Hematopoietic multipotent progenitor cell treated with erythropoietin and hydrocortisone succinate and interleukin-3 and kit ligand, for 17 days (in vitro differentiated cells): ENCODE measurements at regions not wholly inside any gene's neighbourhood (a gene's known extent, or its start where the extent isn't known, plus 50 kb on each side); places are given as distances from the start of the nearest gene placed in this dataset.

Source experiments
- DNase-seq: peaks from one replicate; pipeline ENCODE4 v3.0.0-alpha.2; 2015; ENCODE audit warnings: low spot score

DNA sequence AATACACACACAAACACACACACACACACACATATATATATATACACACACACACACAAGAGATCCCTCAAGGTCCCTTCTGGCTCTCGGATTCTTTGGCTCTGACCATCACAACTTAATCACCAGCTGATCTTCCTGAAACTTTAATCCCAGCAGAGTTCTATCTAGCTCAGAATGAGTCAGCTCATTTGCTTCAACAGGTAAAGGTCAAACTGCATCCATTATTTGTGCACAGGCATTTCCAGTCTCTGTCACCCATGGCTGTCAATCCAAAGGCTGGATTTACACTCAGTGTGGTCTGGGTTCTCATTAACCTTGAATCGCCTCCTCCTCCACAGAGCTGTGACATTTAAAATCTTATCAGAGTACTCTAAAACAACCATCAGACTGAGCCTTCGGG lies 113.3 kb upstream of the TMPO start:
- no peak for DNase-seq

DNA sequence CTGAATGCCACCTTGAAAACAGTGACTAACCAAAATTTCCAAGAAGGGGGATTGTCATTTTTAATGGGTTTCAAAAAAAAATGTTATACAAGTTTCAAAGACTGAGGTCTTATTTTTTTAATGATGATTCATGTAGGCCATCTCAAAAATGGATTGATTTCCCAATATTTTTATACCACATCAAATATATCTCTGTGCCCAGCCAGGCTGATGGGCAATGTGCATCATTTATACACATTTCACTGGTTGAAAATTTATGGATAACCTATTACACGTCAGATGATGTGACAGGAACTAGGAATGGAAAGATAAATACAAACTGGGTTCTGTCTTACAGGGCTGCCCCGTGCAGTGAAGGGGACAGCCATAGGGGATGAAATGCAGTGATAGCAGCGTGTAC lies 112.7 kb upstream of the TMPO start:
- DNase-seq = no peak

DNA sequence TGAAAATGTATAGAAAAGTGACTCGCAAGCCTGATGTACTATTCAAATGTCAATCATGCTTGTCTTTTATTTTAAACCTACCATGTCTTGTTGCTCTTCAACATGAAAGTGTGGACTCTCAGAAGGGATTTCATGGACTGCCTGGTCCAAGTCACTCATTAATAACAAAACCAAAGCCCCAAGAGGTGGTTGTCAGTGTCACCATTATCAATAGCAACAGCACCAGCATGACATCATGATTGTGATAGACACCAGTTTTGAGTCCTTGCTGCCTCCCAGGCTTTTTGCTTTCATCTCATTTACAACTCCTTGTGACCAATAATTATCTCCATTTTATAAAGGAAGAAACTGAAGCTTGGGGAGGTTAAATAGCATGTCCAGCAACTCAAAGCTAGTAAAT lies 112.0 kb upstream of the TMPO start:
- no peak for DNase-seq

DNA sequence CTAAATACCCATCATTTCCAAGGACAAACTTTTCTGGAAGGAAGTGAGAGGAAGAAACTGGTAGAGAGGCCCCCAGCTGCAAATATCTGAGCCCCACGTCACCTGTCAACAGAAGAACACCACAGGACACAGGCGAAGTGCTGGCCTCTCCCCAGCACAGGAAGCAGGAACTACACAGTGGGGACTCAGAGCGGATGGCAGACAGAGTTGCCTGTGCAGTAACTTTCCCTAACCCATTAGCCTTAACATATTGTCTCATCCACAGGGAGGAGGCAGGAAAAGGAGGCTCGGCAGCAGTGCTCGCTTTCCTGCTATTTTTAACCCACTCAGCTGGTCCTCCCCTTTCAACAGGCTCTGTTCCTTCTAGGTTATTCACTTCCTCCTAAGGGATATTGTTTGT lies 111.5 kb upstream of the TMPO start:
- no peak for DNase-seq

DNA sequence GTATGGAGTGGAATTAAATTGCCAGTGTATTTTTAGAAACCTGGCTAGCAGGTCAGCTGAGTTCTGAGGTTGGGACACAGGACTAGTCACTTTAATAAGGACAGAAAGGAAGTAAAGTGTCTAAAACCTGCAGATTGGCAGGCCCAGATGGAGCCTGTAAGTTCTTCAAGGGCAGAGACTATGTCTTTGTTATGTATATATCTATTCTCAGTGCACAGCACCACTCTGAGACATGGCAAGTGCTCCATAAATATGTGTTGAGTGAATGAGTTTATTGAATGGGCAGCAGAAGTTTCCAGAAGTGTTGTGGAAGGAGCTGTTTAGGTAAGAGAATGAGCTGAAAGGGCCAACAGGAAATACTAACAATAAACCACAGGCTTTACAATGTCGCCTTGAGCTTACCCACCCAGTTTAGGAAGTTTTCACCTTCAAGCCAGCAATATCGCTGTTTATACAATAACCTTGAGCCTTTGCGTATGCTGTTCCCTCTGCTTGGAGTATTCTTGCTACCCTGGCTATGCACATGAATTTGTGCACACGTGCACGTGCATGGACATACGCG lies 109.5 kb upstream of the TMPO start:
- no peak for DNase-seq

DNA sequence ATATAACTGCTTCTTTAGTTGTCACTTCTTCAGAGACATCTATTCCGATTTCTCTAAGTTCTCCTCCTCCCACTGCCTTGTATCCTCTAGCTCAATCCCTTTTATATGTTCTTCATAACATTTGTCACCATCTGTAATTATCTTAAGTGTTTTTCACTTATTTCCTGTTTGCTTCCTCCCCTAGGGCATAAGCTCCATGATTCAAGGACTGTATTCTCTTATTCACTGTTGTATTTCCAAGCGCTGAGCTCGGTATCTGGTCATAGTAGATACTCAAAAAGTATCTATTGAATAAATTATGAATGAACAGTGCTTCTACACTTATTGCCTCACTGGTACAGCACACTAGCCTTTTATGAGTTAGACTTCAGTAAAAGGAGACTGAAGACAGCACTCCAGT lies 109.0 kb upstream of the TMPO start:
- no peak for DNase-seq

DNA sequence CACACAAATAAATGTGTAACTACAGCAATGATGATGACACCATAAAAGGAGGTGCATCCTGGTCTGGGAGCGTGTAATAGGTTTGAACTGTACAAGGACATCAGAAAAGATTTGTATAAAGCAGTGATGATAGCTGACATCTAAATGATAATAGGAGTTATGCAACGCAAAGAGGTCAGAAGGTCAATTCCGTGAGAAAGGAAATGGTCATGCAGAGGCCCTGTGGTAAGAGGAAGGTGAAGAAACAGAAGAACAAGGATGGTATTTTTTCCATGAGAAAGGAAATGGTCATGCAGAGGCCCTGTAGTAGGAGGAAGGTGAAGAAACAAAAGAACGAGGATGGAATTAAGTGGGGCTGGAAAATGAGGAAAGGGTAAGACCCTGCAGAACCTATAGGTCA lies 106.7 kb upstream of the TMPO start:
- DNase-seq = no peak

DNA sequence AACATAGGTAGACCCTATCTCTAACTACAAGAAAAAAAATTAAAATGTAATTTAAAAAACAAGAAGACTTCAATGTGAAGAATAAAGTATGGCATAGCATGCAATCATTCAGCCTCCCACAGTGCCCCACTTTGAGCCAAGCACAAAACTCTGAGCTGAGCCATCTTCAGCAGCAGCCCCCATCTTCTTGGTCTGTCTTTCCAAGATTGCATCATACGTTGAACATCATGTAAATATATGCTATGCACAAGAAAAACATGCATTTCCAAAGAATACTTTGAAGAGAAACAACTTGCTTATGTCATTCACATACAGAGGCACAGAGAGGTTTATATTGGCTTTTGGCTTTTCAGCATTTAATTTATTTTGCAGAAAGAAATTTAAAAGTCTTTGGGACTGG lies 105.8 kb upstream of the TMPO start:
- DNase-seq = no peak

DNA sequence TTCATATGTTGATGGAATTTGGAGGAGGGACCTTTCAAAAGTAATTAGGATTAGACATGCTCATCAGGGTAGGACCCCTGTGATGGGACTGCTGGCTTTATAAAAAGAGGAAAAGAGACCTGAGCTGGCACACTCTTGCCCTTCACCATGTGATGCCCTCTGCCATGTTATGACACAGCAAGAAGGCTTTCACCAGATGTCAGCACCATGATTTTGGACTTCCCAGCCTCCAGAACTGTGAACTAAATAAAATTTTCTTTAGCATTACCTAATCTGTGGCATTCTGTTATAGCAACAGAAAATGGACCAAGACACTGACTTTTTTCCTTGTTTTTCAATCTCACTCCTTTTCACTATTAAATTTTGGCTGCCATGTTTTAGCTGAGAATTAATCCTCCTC lies 105.0 kb upstream of the TMPO start:
- no peak for DNase-seq

DNA sequence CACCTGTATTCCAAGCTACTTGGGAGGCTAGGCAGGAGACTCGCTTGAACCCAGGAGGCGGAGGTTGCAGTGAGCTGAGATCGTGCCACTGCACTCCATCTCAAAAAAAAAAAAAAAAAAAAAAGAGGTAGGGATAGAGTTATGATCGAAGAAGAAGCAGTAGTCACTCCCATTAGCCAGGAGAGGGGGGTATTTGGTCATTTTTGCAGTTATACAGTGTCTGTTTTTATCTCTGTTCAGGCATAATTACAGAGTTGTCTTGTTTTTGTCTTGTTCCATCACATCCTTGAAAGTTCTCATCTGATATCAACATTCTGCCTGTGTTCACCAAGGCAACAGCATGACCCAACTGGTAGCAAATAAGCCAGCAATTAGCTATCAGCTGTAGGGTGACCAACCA lies 98.5 kb upstream of the TMPO start:
- no peak for DNase-seq

DNA sequence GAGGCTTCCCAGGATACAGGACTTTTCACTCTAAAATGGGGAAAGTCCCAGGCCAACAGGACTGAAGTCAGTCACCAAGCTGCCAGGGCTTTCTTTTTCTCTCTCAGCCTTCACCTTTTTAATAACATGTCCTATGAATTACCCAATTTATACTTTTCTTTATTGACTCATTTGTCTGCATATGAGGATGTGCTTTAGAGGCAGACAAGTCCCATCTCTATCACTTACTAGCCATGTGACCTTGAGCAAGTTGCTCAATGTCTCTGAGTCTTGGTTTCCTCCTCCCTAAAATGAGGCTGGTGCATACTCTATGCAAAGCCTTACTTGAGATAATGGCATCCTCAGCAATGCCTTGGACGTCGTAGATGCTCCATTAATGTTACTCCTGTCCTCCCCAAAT lies 98.1 kb upstream of the TMPO start:
- no peak for DNase-seq

DNA sequence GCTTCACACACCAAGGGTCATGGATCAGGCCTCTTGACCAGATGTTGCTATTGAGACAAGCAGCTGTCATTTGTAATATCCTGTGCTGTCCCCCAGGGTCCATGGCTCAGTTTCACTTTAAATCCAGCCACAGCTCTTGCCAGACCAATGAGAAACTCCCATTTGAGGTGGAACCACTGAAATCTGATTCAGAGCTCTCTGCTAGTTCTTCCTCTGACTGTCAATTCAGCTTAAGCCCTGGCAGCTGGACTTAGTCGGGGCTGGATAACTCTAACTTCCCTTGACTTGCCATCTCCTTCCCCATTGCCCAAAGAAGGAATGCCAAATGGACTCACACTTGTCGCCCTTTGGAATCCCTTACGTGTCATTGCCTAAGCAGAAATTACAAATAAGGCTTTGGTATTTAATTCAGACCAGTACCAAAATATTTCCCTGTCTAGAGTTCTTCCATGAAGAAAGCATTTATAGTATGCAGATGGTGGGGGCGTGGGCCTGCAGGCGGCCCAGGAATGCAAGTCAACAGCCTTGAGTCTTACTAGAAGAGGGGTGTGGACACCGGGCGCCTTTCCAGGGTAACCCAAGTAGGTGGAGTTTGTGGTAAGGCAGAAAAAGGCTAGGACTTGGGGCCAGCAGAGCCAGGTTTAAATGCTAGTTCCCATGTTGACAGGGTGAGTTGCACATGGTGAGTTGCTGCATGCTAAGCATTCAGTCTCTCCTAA lies 96.9 kb upstream of the TMPO start:
- no peak for DNase-seq

DNA sequence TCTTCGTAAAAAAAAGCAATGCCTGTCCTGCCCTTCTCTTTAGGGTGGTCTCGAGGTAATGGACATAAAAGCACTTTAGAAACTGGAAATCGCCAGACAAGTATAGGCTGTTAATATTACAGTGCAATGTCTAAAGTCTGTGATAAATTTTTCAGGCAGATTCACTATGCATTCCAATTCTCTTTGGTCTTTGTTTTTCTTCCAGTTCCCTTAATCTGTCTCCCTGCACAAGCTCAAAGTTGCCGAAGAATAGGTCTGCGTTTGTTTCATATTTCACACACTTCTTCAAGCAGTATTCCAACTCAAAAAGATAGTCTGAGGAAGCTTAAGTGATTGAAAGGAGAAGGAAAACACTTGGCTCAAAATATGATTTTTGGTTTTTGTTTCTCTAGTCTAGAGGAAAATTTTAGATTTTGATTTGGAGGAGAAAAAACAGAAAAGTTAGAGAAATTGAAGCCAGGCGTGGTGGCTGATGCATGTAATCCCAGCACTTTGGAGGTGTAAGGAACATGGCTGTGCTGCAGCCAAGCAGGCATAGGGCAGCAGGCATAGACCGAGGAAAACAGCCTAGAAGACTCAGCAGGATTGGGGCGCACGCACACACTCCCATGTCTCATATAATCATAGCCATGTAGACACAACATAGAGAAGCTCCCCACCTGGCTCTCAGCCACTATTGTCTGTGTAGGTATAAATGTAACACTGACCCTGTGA lies 96.2 kb upstream of the TMPO start:
- DNase-seq = no peak

DNA sequence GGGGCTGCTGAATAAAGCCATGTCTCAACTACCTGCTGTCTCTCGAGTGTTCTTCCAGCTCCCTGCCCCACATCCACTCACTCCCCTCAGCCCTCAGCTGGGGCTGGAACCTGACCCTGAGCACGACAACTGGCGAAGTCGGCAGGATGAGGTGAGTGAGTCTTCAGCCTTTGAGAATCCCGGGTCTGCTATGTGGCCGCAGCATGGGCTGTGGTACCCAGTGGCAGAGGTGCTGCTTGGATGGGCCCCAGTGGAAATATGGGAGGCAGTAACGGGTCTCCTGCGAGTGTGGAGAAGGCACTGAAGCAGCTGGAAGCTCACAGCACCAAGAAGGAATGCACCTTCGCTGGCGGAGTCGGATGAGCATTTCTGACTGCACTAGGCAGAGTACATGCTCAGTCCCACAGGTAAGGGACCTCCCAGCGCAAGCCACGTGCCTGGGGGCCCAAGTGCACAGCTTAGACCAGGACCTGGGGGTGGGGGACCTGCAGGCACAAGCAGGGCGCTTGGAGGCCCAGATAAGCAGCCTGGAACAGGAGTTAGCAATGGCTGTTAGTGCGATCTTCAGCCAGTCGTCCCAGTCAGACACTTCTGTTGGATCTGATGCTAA lies 95.5 kb upstream of the TMPO start:
- no peak for DNase-seq

DNA sequence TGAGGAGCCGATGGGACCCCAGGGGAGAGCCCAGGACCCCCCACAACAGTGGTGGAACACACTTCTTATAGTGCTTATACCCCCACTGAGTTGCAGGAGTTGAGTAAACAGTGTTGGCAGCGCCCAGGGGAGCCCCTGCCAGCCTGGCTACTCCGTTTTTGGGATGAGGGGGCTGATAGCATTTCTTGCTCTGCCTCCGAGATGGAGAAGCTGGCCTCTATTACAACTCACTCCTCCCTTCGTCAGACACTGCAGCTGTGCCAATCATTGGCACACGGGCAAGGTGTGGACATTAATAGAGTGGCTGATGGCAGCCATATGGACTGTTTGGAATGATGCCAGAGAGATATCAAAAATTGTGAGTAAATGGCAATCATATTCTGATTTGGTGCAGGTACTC lies 94.9 kb upstream of the TMPO start:
- DNase-seq = no peak

DNA sequence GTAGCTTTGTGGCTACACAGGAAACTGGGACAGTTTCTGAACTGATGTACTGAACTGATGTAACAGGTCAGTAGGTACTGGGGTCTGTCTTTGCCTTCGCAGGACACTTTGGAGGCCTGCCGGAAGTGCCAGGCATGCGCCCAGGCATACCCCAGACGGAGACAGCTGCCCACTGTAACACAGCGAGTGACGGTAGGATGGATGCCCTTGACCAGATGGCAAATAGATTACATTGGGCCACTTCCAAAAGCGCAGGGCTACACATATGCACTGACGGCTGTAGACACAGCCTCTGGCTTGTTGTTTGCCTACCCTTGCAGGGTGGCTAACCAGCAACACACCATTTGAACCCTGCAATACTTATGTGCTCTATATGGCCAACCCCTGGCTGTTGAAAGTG lies 94.1 kb upstream of the TMPO start:
- no peak for DNase-seq

DNA sequence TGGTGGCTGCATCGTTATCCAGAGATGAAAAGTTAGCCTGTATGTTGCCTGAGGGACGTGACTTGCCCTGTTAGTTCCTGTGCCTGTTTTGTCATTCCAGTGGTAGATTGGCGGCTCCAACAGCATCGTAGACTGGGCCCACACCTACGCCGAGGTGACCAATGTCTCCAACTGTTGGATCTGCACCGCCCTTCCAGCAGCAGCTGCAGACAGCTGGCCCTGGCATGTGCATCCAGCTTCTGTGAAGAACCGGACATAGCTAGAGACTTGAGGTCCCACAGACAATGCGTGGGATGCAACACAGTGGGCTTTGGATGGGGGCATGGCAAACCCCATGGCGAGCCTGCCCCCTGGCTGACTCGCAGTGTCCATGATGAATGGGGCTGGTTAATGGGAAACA lies 93.0 kb upstream of the TMPO start:
- no peak for DNase-seq

DNA sequence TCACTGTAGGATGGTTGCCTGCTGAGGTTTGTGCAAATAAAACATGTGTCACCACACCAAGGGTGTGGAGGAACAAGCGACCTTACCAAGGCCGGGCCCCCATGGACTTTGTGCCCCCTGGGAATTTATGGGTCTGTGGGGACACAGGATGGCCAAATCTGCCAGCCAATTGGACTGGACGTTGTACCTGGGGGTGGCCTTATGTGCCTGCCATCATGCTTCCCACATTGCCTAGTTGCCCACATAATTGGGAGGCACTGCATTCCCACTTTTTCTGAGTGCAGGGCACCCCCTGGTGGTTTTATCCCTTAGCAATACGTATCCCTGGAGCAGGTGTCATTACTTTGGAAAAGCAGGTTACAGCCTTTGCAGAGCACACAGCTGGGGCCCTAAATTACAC lies 92.6 kb upstream of the TMPO start:
- no peak for DNase-seq

DNA sequence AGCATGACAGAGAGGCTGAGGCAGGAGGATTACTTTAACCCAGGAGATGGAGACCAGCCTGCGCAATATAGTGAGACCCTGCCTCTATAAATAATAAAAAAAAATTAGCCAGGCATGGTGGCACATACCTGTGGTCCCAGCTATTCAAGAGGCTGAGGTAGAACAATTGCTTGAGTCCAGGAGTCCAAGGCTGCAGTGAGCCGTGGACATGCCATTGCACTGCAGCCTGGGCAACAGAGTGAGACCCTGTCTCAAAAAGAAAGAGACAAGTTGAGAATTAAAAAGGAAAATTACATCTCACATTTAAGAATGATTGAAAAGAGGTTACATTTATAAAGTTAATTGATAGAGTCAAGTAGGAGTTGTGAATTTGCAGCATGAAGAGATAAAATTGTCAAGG lies 91.4 kb upstream of the TMPO start:
- DNase-seq = no peak

DNA sequence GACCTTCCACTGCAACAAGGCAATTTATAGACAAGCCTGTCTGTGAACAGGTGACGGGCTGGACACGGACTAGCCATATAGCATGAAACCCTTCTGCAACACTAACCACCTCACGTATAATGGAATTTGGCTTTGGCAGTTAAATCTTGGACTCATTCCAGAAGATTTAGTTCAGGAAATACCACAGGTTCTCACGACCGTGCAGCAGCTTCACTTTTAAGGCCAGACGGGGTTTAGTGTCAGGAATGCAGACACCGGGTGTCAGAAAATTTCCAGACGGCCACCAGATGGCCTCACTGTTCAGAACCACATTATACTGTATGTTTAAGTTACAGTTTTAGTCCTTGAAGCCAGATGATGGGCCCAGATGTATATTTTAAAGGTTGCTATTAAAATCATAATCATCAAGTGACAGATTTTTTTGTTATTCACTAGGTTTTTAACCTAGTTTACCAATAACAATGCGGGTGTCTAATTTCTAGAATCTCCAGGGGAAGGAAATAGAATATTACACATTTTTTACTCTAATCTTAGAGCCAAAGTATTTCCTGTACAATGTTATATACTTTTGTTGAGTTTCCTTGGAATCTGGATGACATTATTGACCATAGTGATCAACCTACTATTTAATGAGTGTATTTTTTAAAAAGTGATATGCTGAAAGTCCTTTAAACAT lies 90.5 kb upstream of the TMPO start:
- peak; percentile 22 for DNase-seq

DNA sequence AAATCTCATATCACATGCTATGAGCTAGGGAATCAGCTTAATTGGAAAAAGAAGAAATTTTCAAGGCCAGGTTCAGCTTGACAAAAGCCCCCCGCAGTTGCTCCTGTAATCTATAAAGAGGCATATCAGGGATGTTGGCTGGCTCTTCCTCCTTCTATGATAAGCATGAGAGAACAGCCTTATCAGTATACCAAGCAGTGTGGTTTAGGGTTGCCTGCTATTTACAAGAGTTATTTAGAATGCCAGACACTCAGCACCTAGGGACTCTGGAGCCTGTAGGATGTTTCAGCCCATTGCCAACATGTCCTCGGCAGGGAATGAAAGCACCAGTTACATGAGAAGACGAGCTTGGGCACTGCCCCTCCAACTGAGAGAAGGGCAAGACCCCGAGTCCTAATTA lies 89.5 kb upstream of the TMPO start:
- no peak for DNase-seq

DNA sequence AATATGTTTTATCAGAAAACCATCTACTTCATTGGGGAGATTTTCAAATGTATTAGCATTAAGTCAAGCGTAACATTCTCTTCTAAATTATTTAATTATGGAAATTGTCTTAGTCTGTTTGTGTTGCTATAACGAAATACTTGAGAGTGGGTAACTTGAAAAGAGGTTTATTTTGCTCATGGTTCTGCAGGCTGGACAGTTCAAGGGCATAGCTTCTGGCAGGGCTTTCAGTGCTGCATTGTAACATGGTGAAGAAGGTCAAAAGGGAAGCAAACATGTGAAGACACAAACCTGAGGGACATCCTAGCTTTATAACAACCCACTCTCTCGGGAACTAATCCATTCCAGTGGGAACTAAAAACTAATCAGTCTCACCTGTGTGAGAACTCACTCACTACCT lies 84.3 kb upstream of the TMPO start:
- no peak for DNase-seq

DNA sequence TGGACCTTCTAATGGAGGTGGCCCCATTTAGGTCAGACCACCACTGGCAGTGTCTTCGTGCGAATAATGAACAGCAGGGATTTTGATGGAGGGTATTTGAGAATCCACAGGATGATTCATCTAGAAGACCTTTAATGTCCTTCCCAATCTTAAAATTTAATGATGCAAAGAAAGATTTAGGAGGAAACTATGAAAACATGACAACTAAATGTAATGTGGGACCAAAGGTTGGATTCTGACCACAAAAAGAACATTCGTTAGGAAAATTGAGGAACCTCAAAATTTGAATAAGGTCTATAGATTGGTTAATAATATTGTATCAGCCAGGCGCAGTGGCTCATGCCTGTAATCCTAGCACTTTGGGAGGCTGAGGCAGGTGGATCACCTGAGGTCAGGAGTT lies 78.2 kb upstream of the TMPO start:
- DNase-seq = no peak
